GM23338 (cell line): ENCODE measurements at regions not wholly inside any gene's neighbourhood (a gene's known extent, or its start where the extent isn't known, plus 50 kb on each side); places are given as distances from the start of the nearest gene placed in this dataset.
A peak's percentile ranks its signal among the peaks of the same experiment; 100 is the strongest.
"Not testable (repeated sequence)": the region's sequence is repeated elsewhere in the genome, so short reads cannot be mapped to it uniquely, and the experiment has no call there.

Experiments used
- ATAC-seq: fragments of 200-7000 bp; cut with Tn5 transposase; 3 replicates; pipeline ENCODE4 v1.9.1; 2020
- DNase-seq: peaks from one replicate; pipeline ENCODE4 v3.0.0-alpha.2; 2015; ENCODE audit warnings: low spot score
- H2AFZ ChIP-seq: fragments of 200-600 bp; sonication (generic); 2 replicates; pipeline ENCODE4 v1.8.0; 2016; ENCODE audit warnings: antibody characterized with exemption, mild to moderate bottlenecking, moderate library complexity
- H3F3A ChIP-seq: fragments of 200-600 bp; sonication (generic); replicated peaks from 2 replicates; pipeline ENCODE4 v1.8.0; 2017; ENCODE audit warnings: antibody characterized with exemption, mixed run types, low read depth
- H3K27ac ChIP-seq: fragments of 200-600 bp; sonication (generic); 2 replicates; pipeline ENCODE4 v1.6.1; 2016; ENCODE audit warnings: low read depth
- H3K27me3 ChIP-seq: fragments of 200-600 bp; sonication (generic); 2 replicates; pipeline ENCODE4 v1.8.0; 2016; ENCODE audit warnings: mild to moderate bottlenecking, mixed run types, moderate library complexity; ENCODE audit not compliant: insufficient read depth
- H3K36me3 ChIP-seq: fragments of 200-600 bp; sonication (generic); 2 replicates; pipeline ENCODE4 v1.8.0; 2016; ENCODE audit warnings: mild to moderate bottlenecking; ENCODE audit not compliant: insufficient read depth
- H3K4me1 ChIP-seq: fragments of 200-600 bp; sonication (generic); 2 replicates; pipeline ENCODE4 v1.8.0; 2016; ENCODE audit warnings: mild to moderate bottlenecking, moderate library complexity; ENCODE audit not compliant: insufficient read depth
- H3K4me2 ChIP-seq: fragments of 200-600 bp; sonication (generic); 2 replicates; pipeline ENCODE4 v1.7.1; 2017; ENCODE audit warnings: mixed run types
- H3K4me3 ChIP-seq: fragments of 200-600 bp; sonication (generic); 2 replicates; pipeline ENCODE4 v1.6.1; 2016; ENCODE audit warnings: mixed run types
- H3K79me2 ChIP-seq: fragments of 200-600 bp; sonication (generic); replicated peaks from 2 replicates; pipeline ENCODE4 v1.8.0; 2017; ENCODE audit warnings: mild to moderate bottlenecking; ENCODE audit not compliant: insufficient read depth
- H3K9me2 ChIP-seq: fragments of 200-600 bp; sonication (generic); 2 replicates; pipeline ENCODE4 v1.8.0; 2017; ENCODE audit not compliant: insufficient read depth
- H4K20me1 ChIP-seq: fragments of 200-600 bp; sonication (generic); replicated peaks from 2 replicates; pipeline ENCODE4 v1.8.0; 2017; ENCODE audit warnings: mild to moderate bottlenecking; ENCODE audit not compliant: insufficient read depth
- H3K27ac Mint-ChIP-seq: 2 replicates; pipeline ENCODE4 v1.8.0; 2020; ENCODE audit warnings: inconsistent platforms, mild to moderate bottlenecking, moderate library complexity, mixed read lengths
- H3K27me3 Mint-ChIP-seq: 3 replicates; pipeline ENCODE4 v1.8.0; 2022; ENCODE audit warnings: low read depth, mild to moderate bottlenecking, moderate library complexity, mixed read lengths, inconsistent platforms; ENCODE audit not compliant: insufficient read depth, poor library complexity
- H3K36me3 Mint-ChIP-seq: 3 replicates; pipeline ENCODE4 v1.8.0; 2021; ENCODE audit warnings: low read depth, mild to moderate bottlenecking, inconsistent platforms, moderate library complexity, mixed read lengths
- H3K4me1 Mint-ChIP-seq: 3 replicates; pipeline ENCODE4 v1.8.0; 2020; ENCODE audit warnings: mild to moderate bottlenecking, inconsistent platforms, mixed read lengths
- H3K4me3 Mint-ChIP-seq: 3 replicates; pipeline ENCODE4 v1.8.0; 2021; ENCODE audit warnings: moderate library complexity, mild to moderate bottlenecking, inconsistent platforms, mixed read lengths
- H3K9me3 Mint-ChIP-seq: 3 replicates; pipeline ENCODE4 v1.8.0; 2020; ENCODE audit warnings: moderate library complexity, mild to moderate bottlenecking, inconsistent platforms, mixed read lengths
- CREB1 ChIP-seq: fragments of 250-450 bp; sonication (Bioruptor Pico); IDR thresholded peaks from 2 replicates; pipeline ENCODE4 v1.5.0; 2020; ENCODE audit warnings: low read depth, mild to moderate bottlenecking, moderate library complexity
- CTCF ChIP-seq, 2 experiments: fragments of 200-600 bp in 1 of 2; sonication (generic) in 1 of 2; conservative IDR thresholded peaks; 2 replicates each; pipeline versions ENCODE4 v1.5.1 to v1.6.1; 2016 to 2017; ENCODE audit warnings: antibody characterized with exemption in 2 of 2, low read depth in 2 of 2, mild to moderate bottlenecking in 2 of 2, moderate library complexity in 1 of 2
- JUNB ChIP-seq: IDR thresholded peaks from one replicate; pipeline ENCODE4 v1.6.1; 2016; ENCODE audit warnings: antibody characterized with exemption; ENCODE audit not compliant: unreplicated experiment
- POLR2AphosphoS5 ChIP-seq: IDR thresholded peaks from 2 replicates; pipeline ENCODE4 v1.6.1; 2016; ENCODE audit warnings: antibody characterized with exemption, low read depth
- ZNF114 ChIP-seq: fragments of 250-450 bp; sonication (Bioruptor Pico); IDR thresholded peaks from 2 replicates; pipeline ENCODE4 v1.5.0; 2020; ENCODE audit warnings: mild to moderate bottlenecking, moderate library complexity
- ZNF331 ChIP-seq: fragments of 250-450 bp; sonication (Bioruptor Pico); IDR thresholded peaks from 2 replicates; pipeline ENCODE4 v1.5.0; 2020; ENCODE audit warnings: low read depth, mild to moderate bottlenecking, moderate library complexity

GRCh38 chr4:9685692-9686091 is 95.7 kb upstream of the DRD5 start (continued):
- TF ChIP-seq ZNF114 (no peak), POLR2AphosphoS5 (no peak), CREB1 (CRISPR knock-in tag) (no peak), ZNF331 (CRISPR knock-in tag) (no peak), JUNB (no peak)

- not testable (repeated sequence) for DNase-seq, H3K4me1 ChIP-seq, H3K27me3 ChIP-seq, H3K9me2 ChIP-seq, H4K20me1 ChIP-seq, H3K27ac ChIP-seq, H3K79me2 ChIP-seq, ATAC-seq, H3K36me3 Mint-ChIP-seq, H3K9me3 Mint-ChIP-seq, H3K36me3 ChIP-seq, H3K27me3 Mint-ChIP-seq, H3F3A ChIP-seq
- peak overlapping the region; percentile 86 for H3K4me3 Mint-ChIP-seq
- H3K4me2 ChIP-seq = peak overlapping the region; percentile 91
- H3K4me1 Mint-ChIP-seq = peaks cover 20% of the 10 kb centered on the region
- peak overlapping the region; percentile 69; the same call in 1 of the 2 replicates for H2AFZ ChIP-seq
- peak overlapping the region; percentile 63 for H3K4me3 ChIP-seq
- peak overlapping the region; percentile 90 for H3K27ac Mint-ChIP-seq
These were observed 90.7 kb upstream of the DRD5 start for GRCh38 chr4:9690636-9691237.

GRCh38 chr4:9691238-9692065 is 90.0 kb upstream of the DRD5 start:
- ATAC-seq (peak; percentile 100), DNase-seq (peak; percentile 97)
- Histone ChIP-seq H3K27me3 (no peaks in the 10 kb centered on the region), H3K9me2 (no peaks in the 10 kb centered on the region), H4K20me1 (no peaks in the 10 kb centered on the region), H3K79me2 (no peaks in the 10 kb centered on the region), H3K27ac (no peak overlapping the region), H3K4me3 (peak overlapping the region; percentile 63), H3K4me1 (peaks cover 3% of the 10 kb centered on the region; the same call in 1 of the 2 replicates), H2AFZ (peak overlapping the region; percentile 69; the same call in 1 of the 2 replicates), H3K4me2 (peak overlapping the region; percentile 91), H3F3A (no peaks in the 10 kb centered on the region), H3K36me3 (no peaks in the 10 kb centered on the region)
- peak overlapping the region; percentile 86 for H3K4me3 Mint-ChIP-seq
- peak overlapping the region; percentile 90 for H3K27ac Mint-ChIP-seq
- peaks cover 8% of the 10 kb centered on the region for H3K27me3 Mint-ChIP-seq
- no peaks in the 10 kb centered on the region for H3K9me3 Mint-ChIP-seq
- H3K36me3 Mint-ChIP-seq = no peaks in the 10 kb centered on the region
- H3K4me1 Mint-ChIP-seq = peaks cover 23% of the 10 kb centered on the region
- TF ChIP-seq CTCF (conservative IDR thresholded peaks at IDR 0.05; ENCODE audit: low read depth in 2 of 2) = no peak
- TF ChIP-seq CREB1 (CRISPR knock-in tag) = peak; percentile 53; the same call in 1 of the 2 replicates
- TF ChIP-seq POLR2AphosphoS5 = peak; percentile 71

GRCh38 chr4:9692791-9693491 is 88.5 kb upstream of the DRD5 start:
- H3K9me2 ChIP-seq, H3K4me1 ChIP-seq, H3K27me3 Mint-ChIP-seq, H3K27ac Mint-ChIP-seq, H3K4me2 ChIP-seq, H3K4me3 Mint-ChIP-seq, H3F3A ChIP-seq, H3K79me2 ChIP-seq, H2AFZ ChIP-seq, H3K27ac ChIP-seq, H3K36me3 Mint-ChIP-seq, DNase-seq, ATAC-seq, H3K4me3 ChIP-seq, H4K20me1 ChIP-seq, H3K9me3 Mint-ChIP-seq, H3K36me3 ChIP-seq, H3K27me3 ChIP-seq: not testable (repeated sequence)
- peaks cover 23% of the 10 kb centered on the region for H3K4me1 Mint-ChIP-seq

GRCh38 chr4:9694403-9694802 is 87.0 kb upstream of the DRD5 start:
- H3K79me2 ChIP-seq, ATAC-seq, H3K27ac ChIP-seq, H3K36me3 Mint-ChIP-seq, H3K27me3 ChIP-seq, H3K4me3 Mint-ChIP-seq, H4K20me1 ChIP-seq, H3K4me2 ChIP-seq, H3K9me2 ChIP-seq, DNase-seq, H3K27ac Mint-ChIP-seq, H3K4me1 ChIP-seq, H2AFZ ChIP-seq, H3F3A ChIP-seq, H3K27me3 Mint-ChIP-seq, H3K9me3 Mint-ChIP-seq, H3K36me3 ChIP-seq, H3K4me3 ChIP-seq: not testable (repeated sequence)
- peaks cover 23% of the 10 kb centered on the region for H3K4me1 Mint-ChIP-seq
